NCI-H1092 (cell line): ENCODE measurements at regions not wholly inside any gene's neighbourhood (a gene's known extent, or its start where the extent isn't known, plus 50 kb on each side); places are given as distances from the start of the nearest gene placed in this dataset.

ENCODE experiments used
- DNase-seq: peaks from one replicate; lab custom pipeline; 2025; lab: John Stamatoyannopoulos, UW

DNA sequence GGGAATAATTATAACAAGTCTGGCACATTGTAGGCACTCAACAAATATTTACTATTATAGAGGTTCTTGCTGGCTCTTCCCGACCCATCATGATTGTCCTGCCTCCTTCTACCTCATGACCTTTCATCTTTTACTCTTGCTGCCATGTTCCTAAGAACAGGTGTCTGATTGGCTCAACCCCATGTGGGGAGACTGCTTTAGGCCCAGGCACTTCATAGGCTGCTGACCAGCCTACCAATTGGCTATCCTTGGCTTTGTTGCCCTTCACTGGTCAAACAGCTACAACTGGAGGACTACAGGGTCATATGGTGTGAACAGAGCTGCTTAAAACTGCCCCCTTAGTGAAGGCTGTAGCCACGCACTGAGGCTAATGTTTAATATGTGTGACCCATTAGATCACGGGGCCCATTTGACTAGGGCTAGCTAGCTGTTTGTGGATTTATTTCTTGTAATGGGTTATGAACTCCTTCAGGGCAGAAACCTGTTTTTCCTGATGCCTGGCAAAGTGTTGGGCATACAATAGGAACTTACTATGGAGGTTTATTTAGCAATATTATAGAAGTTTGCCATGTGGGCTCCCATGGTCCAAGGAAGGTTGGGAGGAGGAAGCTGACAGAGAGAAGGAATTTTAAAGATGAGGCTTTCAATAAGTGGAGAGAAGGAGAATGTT is 239.9 kb upstream of the TBC1D5 start:
- DNase-seq = no peak

DNA sequence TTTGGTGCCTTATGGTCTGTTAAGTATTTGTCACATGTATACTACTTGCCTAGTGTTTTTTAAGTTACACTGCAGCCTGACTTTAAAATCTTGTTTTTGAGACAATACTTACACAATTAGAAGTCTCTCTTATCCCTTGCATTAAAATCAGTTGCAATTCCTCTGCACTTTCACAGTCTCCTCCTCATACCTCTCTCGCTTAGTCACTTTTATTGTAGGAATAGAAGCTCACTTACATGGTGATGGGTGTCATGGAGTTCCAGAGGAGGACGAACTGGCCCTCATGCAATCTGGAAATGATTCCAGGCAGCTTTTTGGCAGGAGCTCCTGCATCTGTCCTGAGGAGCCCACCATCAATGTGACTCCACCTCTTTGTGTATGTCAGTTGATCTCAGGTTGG is 238.4 kb upstream of the TBC1D5 start:
- DNase-seq = no peak

DNA sequence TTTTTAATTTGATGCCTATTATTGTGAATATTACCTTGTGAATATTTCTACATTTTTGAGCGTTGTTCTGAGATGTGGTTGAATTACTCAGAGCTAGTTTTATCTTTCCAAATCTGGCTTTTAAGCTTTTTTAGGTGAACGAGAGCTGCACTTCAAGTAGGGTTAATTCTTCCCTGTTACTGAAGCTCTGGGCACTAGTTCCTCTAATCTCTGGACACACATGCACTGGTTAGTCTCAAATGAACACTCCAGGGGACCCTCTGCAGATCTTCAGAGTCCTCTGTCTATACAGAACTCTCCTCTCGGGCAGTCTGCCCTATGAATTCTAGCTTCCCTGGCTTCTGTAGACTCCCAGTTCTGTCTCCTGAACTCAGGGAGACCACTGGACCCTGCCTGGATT is 237.5 kb upstream of the TBC1D5 start:
- DNase-seq = no peak

DNA sequence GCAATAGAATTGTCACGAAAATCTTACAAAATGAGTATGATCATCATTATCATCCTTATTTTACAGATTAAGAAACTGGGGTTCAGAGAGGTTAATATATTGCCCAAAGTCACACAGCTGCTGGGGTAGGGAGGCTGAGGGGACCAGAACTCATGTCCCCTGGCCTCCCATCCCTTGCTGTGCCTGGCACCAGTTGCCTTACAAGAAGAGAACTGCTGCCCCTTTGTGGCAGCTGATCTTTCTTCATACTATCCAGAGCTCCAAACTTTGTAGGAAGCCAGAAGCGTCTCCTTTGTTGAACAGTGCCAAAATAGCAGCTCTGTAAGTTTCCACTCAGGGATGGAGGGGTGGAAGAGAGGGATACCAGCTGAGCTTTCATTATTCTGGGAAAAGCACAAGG is 236.8 kb upstream of the TBC1D5 start:
- DNase-seq = no peak

DNA sequence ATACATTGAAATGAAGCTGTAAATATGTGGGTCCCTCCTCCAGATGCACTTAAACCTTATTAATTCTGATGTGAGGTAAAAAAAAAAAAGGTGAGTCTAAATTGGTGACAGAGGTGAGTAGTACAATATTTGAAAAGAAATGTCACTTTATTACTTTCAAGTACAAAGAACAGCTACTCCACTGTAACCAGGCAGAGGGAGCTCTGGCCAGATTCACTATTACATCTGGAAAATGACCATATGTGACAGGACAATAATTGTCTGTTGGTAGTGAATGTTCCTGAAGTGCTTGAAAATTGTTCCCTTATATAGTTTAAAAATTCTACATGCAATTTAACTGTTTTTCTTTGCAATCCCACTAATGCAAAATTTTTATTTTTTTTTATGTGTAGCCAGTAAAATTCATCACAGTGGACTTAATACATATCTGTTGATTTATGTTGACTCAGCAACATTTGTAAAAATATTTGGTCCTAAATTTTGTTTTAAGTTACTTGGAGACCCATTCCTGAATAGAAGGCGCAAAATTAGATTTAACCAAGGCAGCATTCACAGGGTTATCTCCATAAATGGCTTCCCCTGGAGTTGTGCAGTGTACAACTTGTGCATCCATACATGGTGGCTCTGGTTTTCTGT is 231.9 kb upstream of the TBC1D5 start:
- no peak for DNase-seq

DNA sequence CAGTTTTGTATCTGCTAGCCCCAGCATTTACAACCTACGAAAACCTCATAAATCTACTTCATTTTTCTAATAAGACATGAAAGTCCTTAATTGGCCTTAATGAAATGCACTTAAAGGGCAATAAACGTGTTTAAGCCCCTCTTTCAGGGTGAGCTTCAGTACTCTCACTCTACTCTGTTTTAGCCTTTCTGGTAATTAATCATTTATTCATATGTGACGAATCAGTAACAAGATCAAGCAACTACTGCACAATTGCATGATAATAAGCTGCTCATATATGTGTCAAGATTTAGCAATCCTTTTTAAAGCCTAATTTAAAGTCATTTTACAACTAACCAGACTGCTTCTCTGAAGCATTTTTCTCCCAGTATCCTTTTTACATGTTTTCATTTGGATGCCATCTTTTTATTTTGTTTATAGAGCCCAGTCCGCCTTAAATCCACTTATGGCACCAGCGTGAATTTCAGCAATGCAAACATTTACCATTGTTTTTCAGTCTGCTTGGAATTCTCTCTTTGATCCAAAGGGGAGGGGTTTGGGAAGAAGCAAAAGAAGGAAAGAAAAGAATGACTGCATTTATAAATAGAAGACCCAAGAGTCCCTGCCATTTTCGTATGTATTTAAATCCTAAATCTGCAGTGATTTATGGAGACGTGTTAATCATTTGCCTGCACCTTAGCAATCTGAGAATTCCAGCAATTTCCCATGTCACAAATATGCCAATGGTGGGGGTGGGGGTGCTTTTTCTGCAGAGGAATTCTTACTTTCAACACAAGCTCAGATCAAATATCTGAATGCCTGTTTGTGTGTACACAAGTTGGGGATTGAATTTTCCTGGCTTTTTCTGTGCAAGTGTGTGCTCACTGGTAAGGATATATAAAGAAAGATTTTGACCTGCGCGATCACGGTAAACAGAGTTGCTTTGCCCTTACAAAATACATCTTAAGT is 230.8 kb upstream of the TBC1D5 start:
- no peak for DNase-seq

DNA sequence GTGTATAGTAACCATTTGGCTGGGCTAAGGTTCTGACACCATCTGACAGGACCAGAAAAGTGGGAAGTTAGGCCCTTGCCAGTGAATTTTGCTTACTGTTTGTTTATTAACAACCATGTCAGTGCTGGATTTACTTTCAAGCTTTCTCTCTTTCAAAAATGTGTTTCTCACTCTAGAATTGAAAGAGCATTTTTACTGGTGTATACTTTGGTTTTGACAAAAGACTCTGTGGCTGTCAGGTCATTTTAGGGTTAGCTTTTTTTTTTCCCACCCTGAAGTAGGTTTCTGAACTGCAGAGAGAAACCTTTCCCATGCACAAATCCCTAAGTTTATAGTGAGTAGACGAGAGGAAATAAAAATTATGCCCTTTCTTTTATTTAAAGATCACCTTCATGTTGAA is 230.0 kb upstream of the TBC1D5 start:
- no peak for DNase-seq

DNA sequence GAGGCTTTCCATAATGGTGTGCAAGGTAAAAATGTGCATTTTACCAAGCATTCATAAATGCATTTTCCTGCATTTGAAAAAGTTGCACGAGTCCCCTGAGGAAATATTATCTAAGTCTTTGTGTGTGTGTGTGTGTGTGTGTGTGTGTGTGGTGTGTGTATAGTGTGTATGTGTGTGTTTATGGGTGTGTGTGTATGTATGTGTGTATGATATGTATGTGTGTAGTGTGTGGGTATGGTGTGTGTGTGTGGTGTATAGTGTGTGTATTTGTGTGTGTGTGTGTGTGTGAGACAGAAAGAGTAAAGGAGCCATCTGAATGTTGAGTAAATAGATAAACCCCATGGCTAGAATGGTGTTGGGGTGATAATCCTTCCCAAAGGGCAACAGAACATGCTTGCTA is 229.6 kb upstream of the TBC1D5 start:
- no peak for DNase-seq

DNA sequence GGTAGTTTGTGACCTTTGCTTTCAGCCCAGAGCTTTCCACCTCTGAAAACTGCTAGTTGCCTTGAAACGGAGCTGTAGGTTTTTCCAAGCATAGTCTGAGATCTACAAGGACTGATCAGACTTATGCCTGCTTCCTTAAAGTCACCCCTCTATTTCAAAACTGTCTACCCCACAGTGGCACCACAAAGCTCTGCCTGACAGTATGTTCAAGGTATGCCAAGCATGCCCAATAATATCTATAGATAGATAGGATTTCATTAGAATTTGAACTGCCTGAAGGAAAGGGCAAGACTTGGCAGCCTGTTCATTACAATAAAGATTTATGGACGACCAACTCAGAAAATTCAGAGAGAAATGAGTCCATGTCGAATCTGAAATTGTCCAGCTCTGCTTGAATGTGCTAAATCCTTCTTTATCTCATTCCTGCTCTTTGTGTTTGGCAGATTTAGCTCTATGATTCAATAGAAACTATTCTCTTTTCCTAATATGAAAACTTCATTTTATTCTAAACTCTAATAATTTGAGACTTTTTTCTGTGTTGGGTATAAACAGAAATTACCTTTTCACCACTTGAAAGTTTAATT is 227.6 kb upstream of the TBC1D5 start:
- no peak for DNase-seq

DNA sequence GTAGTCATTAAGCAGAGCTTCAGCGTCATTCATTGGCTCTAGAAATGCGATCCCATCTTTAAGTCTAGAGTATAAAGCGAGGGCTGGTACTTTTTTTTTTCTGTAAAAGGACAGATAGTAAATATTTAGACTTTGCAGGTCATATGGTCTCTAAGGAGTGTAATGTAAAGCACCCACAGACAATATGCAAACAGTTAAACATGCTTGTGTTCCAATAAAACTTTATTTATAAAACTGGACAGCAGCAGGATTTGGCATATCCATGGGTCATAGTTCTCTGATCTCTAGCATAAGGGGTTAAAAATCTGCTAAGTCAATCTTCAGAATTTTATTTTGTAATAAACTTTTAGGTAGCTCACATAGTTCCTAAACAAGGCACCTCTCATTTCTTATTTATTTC is 226.8 kb upstream of the TBC1D5 start:
- DNase-seq = no peak

DNA sequence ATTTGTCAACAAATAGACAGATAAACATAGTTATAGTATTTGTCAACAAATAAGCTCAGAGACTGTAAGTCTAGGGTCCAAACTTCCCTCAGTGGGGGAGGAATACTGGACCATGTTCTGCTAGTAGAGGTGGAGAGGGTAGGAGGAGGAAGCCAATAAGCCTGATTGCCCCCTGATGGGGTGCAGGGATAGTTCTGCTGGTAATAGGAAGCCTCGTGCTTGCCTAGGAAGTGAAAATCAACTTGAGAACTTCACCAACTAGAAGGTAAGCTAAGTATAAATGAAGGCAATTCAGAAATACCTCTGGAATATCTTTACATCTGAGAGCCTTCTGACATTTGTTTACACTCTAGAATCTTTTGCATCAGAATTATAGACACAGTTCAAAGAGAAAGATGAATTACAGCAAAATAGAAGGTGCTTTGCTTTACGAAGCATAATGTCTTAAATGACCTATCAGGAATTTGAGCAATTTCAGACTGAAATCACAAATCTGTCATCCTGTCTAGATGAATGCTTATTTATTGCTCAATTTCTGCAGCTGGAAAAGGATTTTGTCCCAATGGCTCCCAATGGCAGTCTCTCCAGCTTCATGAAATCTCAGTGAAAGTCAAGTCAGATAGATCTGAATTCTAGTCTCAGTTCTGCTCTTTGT is 225.6 kb upstream of the TBC1D5 start:
- DNase-seq = no peak

DNA sequence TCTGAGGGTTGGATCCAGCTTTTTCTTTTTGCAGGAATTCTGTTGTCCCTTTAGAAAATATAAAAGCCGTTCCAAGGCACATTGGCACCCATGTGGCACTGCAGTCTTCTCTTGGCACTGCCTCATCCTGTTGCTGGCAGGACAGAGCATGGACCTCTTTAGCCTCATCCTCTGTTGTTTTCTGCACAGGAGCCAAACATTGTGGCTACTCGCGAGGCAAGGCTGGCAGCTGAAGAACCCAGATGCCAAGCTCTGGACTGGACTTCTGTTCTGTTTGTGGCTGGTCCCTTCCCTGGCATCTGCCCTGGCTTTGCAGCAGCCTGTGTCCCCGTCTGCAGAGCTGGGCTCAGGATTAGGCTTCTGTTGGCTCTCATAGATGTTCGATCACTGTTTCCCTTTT is 224.7 kb upstream of the TBC1D5 start:
- DNase-seq = no peak

DNA sequence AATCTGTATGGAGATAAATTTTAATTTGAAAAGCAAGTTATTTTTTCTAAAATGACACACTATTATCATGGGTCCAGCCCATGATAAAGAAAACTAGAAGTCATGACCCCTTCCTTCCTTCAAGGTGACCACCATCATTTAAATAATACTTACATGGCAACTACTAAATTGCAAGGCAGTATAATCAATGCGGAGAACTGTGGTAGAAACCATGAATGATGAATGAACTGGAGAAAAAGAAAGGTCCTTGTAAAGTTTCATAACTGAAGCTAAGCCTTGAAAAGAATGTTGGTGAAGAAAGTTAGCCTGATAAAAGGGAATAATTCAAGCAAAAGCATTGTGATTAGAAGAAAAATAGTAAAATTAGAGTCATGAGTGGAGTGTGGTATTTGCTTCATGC is 222.9 kb upstream of the TBC1D5 start:
- DNase-seq = no peak

DNA sequence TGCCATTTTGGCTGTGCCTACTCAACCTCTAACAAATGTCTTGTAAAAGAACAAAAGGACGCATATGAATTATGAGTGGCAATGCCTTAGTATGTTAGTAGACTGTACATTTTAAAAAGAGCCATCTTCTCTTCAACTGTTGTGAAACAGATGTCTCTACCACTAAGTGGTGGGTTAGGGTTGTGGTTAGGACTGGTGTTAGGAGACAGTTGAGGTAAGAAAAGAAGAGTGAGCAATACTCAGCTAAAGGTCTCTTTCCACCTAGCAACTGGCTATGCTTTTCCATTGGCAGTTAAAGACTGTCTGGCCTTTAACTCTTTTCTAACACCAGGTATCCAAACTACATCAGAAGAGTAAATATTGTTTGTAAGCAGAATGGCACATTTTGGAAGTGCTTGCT is 221.7 kb upstream of the TBC1D5 start:
- DNase-seq = no peak

DNA sequence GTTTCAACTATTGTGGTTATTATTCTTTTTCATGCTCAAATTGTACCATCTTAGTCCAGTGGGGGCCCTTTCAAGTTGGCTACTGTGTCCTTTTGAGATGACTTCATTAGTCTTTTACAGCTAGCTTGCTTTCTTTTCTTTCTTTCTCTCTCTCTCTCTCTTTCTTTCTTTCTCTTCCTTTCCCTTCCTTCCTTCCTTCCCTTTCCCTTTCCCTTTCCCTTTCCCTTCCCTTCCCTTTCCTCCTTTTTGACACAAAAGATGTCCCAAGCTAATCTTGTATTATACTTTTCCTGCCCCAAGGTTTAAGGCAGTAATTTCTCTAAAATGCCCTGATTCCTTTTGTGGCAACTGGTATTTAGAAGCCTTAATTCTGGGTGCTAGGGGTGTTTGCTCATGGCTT is 213.0 kb upstream of the TBC1D5 start:
- no peak for DNase-seq

DNA sequence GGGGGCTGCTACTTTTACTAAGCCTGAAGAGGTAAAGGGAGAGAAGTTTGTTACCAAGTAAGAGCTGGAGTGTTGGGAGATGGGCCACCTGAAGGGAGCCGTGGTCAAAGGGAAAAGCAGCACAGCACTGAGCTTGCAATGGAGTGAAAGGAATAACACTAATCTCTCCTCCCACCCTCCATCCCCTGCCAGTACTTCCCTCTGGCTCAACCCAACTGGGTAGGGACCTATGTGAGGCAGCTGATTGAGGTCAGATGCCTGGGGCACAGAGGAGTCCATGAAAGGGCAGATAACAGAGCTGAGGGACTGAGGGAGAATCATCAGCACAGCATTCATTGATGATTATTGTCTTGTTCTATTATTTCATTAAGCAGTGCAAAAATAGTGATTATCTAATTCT is 212.4 kb upstream of the TBC1D5 start:
- DNase-seq = no peak

DNA sequence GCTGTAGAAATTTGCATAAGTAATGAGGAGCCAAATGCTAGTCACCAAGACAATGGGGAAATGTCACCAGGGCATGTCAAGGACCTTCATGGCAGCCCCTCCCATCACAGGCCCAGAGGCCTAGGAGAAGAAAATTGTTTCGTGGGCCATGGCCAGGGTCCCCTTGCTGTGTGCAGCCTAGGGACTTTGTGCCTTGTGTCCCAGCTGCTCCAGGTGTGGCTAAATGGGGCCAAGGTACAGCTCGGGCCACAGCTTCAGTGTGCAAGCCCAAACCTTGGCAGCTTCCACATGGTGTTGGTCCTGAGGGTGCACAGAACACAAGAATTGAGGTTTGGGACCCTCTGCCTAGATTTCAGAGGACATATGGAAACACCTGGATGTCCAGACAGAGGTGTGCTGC is 208.8 kb upstream of the TBC1D5 start:
- DNase-seq = no peak

DNA sequence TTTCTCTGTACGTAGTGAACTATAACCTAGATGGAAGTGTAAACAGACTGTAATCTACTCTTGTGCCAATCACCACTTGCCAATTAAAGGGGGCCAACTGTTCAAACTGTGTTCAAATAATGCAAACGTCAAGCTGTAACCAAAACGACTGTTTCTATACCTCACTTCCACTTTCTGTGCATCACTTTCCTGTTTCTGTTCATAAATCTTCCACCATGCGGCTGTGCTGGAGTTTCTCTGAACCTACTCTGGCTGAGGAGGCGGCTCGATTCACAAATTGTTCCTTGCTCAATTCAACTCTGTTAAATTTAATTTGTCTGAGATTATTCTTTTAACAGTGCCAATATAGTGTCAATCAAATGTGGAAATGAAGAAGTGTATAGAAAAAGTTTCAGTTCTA is 206.7 kb upstream of the TBC1D5 start:
- DNase-seq = no peak

DNA sequence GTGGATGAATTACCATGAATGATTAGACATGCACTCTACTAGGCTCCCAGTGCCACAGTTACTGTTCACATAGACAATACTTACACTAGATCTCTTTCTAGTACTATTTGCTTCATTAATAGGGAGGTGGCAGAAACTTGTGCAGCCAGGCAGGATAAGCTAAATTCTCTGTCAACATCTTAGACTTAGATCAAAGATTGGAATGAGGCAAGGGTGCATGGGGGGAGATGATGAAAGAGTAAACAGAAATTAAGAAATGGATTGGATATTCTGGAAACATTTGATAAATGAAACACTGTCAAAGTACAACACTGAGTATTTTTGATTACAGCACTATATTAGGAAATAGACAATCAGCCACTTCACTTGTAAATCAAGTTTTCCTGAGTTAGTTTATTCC is 205.4 kb upstream of the TBC1D5 start:
- DNase-seq = no peak

DNA sequence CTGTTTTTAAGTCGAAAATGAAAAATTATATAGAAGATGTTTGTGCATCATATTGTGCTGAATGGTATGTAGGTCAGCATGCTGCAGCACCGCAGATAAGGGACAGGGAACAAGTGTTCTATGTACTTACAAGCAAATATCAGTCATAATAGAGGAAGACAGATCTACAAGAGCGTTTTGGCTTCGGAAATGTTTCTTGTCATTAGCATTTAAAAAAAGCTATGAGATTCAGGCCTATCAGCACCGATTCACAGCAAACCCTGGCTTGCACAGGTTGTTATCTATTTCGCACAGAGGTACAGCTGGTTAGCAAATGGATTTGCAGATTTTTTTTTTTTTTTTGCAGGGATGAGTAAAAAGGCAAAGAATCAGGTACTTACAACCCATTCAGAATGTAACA is 204.2 kb upstream of the TBC1D5 start:
- DNase-seq = no peak

DNA sequence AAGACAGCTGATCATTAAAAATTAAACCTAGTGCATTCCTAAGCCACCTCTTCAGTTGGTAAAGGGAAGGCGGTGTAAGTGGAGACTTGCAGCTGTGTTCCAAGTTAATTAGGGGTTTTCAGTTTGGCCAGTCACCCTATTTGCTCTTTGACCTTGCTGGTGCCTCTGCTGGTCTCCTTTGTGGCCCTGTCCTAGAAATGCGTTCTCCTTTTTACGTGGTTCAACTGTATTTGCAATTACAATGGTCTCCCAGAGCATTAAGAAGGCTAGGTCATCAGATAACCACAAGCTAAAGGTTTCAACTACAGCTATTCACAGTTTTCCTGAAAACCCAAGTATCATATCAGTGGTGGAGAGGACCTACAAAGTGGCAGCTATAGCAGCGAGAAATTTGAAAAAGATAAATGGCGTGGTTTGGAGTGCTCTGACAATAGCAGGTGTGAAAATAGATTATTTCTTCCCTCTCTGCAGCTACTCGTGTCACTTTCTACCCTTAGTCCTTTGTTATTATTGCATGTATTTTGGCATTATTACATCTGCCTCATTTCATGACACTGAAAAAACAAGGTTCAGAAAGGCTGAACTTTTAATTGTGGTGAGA is 203.5 kb upstream of the TBC1D5 start:
- DNase-seq = no peak
